HCT116 (cell line): ENCODE measurements at regions not wholly inside any gene's neighbourhood (a gene's known extent, or its start where the extent isn't known, plus 50 kb on each side); places are given as distances from the start of the nearest gene placed in this dataset.

Experiments
- ATAC-seq: fragments of 200-7000 bp; cut with Tn5 transposase; 2 replicates; pipeline ENCODE4 v1.9.1; 2020; ENCODE audit warnings: mild to moderate bottlenecking, moderate library complexity
- BruUV-seq: library from RNA; stranded (reverse); fragments of 400-500 nt; replicated peaks from 2 replicates; lab custom pipeline; 2021; lab: Mats Ljungman, UMichigan
- CTCF ChIA-PET: fragments of 300-600 bp; sonication (Branson Sonifier 250); formaldehyde crosslinking; loops from one replicate; lab custom pipeline; 2021; ENCODE audit warnings: antibody characterized with exemption; lab: Charles Lee
- POLR2A ChIA-PET: fragments of 300-600, 350-600 bp; sonication (Branson Sonifier 250); formaldehyde crosslinking; loops from one replicate; lab custom pipeline; 2021; ENCODE audit warnings: antibody characterized with exemption; lab: Charles Lee
- RAD21 ChIA-PET, 2 experiments: fragments of 300-600 bp; sonication (Branson Sonifier 250); formaldehyde crosslinking; loops; one replicate each; lab custom pipeline; 2023; ENCODE audit warnings: low total read pairs in 2 of 2; ENCODE audit not compliant: uncharacterized antibody in 2 of 2, unreplicated experiment in 2 of 2, low non-redundant PET in 1 of 2; lab: Charles Lee
- DNase-seq: peaks from one replicate; pipeline ENCODE4 v3.0.0-alpha.2; 2010; ENCODE audit warnings: low read depth, low spot score
- H2AFZ ChIP-seq: fragments of 200-600 bp; shearing (Covaris generic), sonication (generic); 2 replicates; pipeline ENCODE4 v1.6.1; 2017; ENCODE audit warnings: low read depth, mixed run types, mixed read lengths, antibody characterized with exemption, low read length; ENCODE audit not compliant: poor library complexity, severe bottlenecking
- H3K27ac ChIP-seq: 2 replicates; pipeline ENCODE4 v1.5.1; 2012; ENCODE audit warnings: low read depth, low read length
- H3K27me3 ChIP-seq: fragments of 200-600 bp; sonication (generic); 2 replicates; pipeline ENCODE4 v1.6.1; 2016; ENCODE audit warnings: mixed run types, low read length, mixed read lengths; ENCODE audit not compliant: insufficient read depth
- H3K36me3 ChIP-seq, 2 experiments: fragments of 200-500 bp in 1 of 2; fragments of 200-600 bp in 1 of 2; sonication (Bioruptor generic) in 1 of 2; sonication (generic) in 1 of 2; 2 replicates each; pipeline versions ENCODE4 v1.5.1 to v1.6.1; 2014 to 2016; ENCODE audit warnings: low read length in 2 of 2, inconsistent platforms in 1 of 2, mixed read lengths in 1 of 2, mixed run types in 1 of 2; ENCODE audit not compliant: insufficient read depth in 2 of 2, control insufficient read depth in 1 of 2
- H3K4me1 ChIP-seq, 2 experiments: fragments of 200-600 bp in 1 of 2; sonication (generic) in 1 of 2; 2 replicates each; pipeline versions ENCODE4 v1.5.1 to v1.6.1; 2012 to 2017; ENCODE audit warnings: low read length in 2 of 2, inconsistent platforms in 1 of 2, mild to moderate bottlenecking in 1 of 2, mixed read lengths in 1 of 2, mixed run types in 1 of 2, moderate library complexity in 1 of 2; ENCODE audit not compliant: insufficient read depth in 2 of 2, control insufficient read depth in 1 of 2
- H3K4me2 ChIP-seq: fragments of 200-600 bp; sonication (generic); 2 replicates; pipeline ENCODE4 v1.6.1; 2017; ENCODE audit warnings: mixed run types, low read length, mixed read lengths
- H3K4me3 ChIP-seq, 2 experiments: fragments of 200-600 bp in 1 of 2; sonication (generic) in 1 of 2; replicated peaks in 1 of 2; 2 replicates each; pipeline ENCODE4 v1.5.1; 2011 to 2016; ENCODE audit warnings: low read length in 2 of 2, control low read depth in 1 of 2, low read depth in 1 of 2, mild to moderate bottlenecking in 1 of 2, mixed read lengths in 1 of 2, mixed run types in 1 of 2
- H3K79me2 ChIP-seq: fragments of 200-600 bp; sonication (generic); 2 replicates; pipeline ENCODE4 v1.6.1; 2017; ENCODE audit warnings: mild to moderate bottlenecking, mixed run types, low read length, moderate library complexity, mixed read lengths; ENCODE audit not compliant: insufficient read depth
- H3K9ac ChIP-seq: fragments of 200-600 bp; sonication (generic); 2 replicates; pipeline ENCODE4 v1.6.1; 2016; ENCODE audit warnings: low read length, mixed read lengths
- H3K9me2 ChIP-seq: fragments of 200-600 bp; sonication (generic), shearing (Covaris generic); 2 replicates; pipeline ENCODE4 v1.6.1; 2017; ENCODE audit warnings: mixed run types, mild to moderate bottlenecking, moderate library complexity; ENCODE audit not compliant: insufficient read depth
- H3K9me3 ChIP-seq, 2 experiments: fragments of 200-500 bp in 1 of 2; fragments of 200-600 bp in 1 of 2; sonication (Bioruptor generic) in 1 of 2; sonication (generic) in 1 of 2; 2 replicates each; pipeline ENCODE4 v1.6.1; 2014 to 2017; ENCODE audit warnings: low read length in 2 of 2, mixed read lengths in 2 of 2, inconsistent platforms in 1 of 2, low read depth in 1 of 2, mild to moderate bottlenecking in 1 of 2, mixed run types in 1 of 2, moderate library complexity in 1 of 2; ENCODE audit not compliant: control insufficient read depth in 1 of 2, insufficient read depth in 1 of 2
- H4K20me1 ChIP-seq: fragments of 200-600 bp; sonication (generic), shearing (Covaris generic); 2 replicates; pipeline ENCODE4 v1.6.1; 2017; ENCODE audit warnings: mixed run types, mild to moderate bottlenecking, moderate library complexity; ENCODE audit not compliant: insufficient read depth
- CBX3 ChIP-seq: IDR thresholded peaks from 2 replicates; pipeline ENCODE4 v1.6.1; 2012; ENCODE audit warnings: low read depth
- CEBPB ChIP-seq: IDR thresholded peaks from 2 replicates; pipeline ENCODE4 v1.6.1; 2012; ENCODE audit warnings: low read depth
- CTCF ChIP-seq, 3 experiments: fragments of 200-600 bp in 1 of 3; sonication (generic) in 1 of 3; IDR thresholded peaks in 2 of 3; conservative IDR thresholded peaks in 1 of 3; 2 replicates each; pipeline ENCODE4 v1.5.1; 2012 to 2017; ENCODE audit warnings: low read depth in 2 of 3, low read length in 2 of 3, antibody characterized with exemption in 1 of 3, borderline replicate concordance in 1 of 3, control low read depth in 1 of 3, mild to moderate bottlenecking in 1 of 3, mixed read lengths in 1 of 3, mixed run types in 1 of 3, moderate library complexity in 1 of 3; ENCODE audit not compliant: insufficient read depth in 1 of 3
- EZH2 ChIP-seq: fragments of 200-600 bp; sonication (generic); IDR thresholded peaks from 2 replicates; pipeline ENCODE4 v1.6.1; 2017; ENCODE audit warnings: antibody characterized with exemption, mixed run types
- EZH2phosphoT487 ChIP-seq: fragments of 200-600 bp; IDR thresholded peaks from 2 replicates; pipeline ENCODE4 v1.6.1; 2018; ENCODE audit warnings: antibody characterized with exemption, borderline replicate concordance
- JUND ChIP-seq: IDR thresholded peaks from 2 replicates; pipeline ENCODE4 v1.6.1; 2012
- MAX ChIP-seq: IDR thresholded peaks from 2 replicates; pipeline ENCODE4 v1.6.1; 2012
- POLR2A ChIP-seq: IDR thresholded peaks from 2 replicates; pipeline ENCODE4 v1.7.0; 2011; ENCODE audit warnings: borderline replicate concordance; ENCODE audit not compliant: insufficient read depth, insufficient read length; ENCODE audit errors: extremely low read depth
- POLR2AphosphoS5 ChIP-seq: IDR thresholded peaks from 2 replicates; pipeline ENCODE4 v1.6.1; 2011; ENCODE audit warnings: mild to moderate bottlenecking, low read depth, low read length, moderate library complexity
- REST ChIP-seq: IDR thresholded peaks from 2 replicates; pipeline ENCODE4 v1.6.1; 2012; ENCODE audit warnings: low read depth
- SIN3A ChIP-seq: IDR thresholded peaks from 2 replicates; pipeline ENCODE4 v1.6.1; 2012; ENCODE audit warnings: low read depth
- SP1 ChIP-seq: IDR thresholded peaks from 2 replicates; pipeline ENCODE4 v1.6.1; 2012; ENCODE audit warnings: low read depth
- SRF ChIP-seq: IDR thresholded peaks from 2 replicates; pipeline ENCODE4 v1.6.1; 2012; ENCODE audit warnings: low read depth
- TCF7L2 ChIP-seq: IDR thresholded peaks from 2 replicates; pipeline ENCODE4 v1.7.0; 2011; ENCODE audit warnings: borderline replicate concordance, inconsistent platforms; ENCODE audit not compliant: insufficient read depth, insufficient read length; ENCODE audit errors: extremely low read depth
- ZBTB33 ChIP-seq: IDR thresholded peaks from 2 replicates; pipeline ENCODE4 v1.6.1; 2011; ENCODE audit warnings: mild to moderate bottlenecking, low read length, moderate library complexity; ENCODE audit not compliant: insufficient replicate concordance; ENCODE audit errors: extremely low read depth
- ZFX ChIP-seq: fragments of 450-650 bp; IDR thresholded peaks from 2 replicates; pipeline ENCODE4 v1.6.1; 2017
- ZNF274 ChIP-seq: fragments of 200-500 bp; sonication (Bioruptor generic); IDR thresholded peaks from 2 replicates; pipeline ENCODE4 v1.6.1; 2014; ENCODE audit warnings: mild to moderate bottlenecking, low read depth, low read length, inconsistent platforms
- intact Hi-C: fragments of 100-400 bp; cut with micrococcal nuclease; formaldehyde crosslinking; loops from 2 replicates; pipeline ENCODE4 v1.10.0; 2022

GRCh38 chr17:34853924-34854323, 107.3 kb downstream of the CCT6B start:
- no peak for TF ChIP-seq REST
- TF ChIP-seq POLR2A: no peak
- no peak for TF ChIP-seq SIN3A
- no peak for TF ChIP-seq CTCF (IDR thresholded peaks at IDR 0.05 in 2 of 3, conservative IDR thresholded peaks at IDR 0.05 in 1 of 3; ENCODE audit: borderline replicate concordance in 1 of 3, insufficient read depth in 1 of 3, low read depth in 2 of 3, low read length in 2 of 3)
- TF ChIP-seq ZNF274: no peak
- TF ChIP-seq EZH2: no peak
- no peak for TF ChIP-seq SRF
- TF ChIP-seq ZBTB33: no peak
- TF ChIP-seq POLR2AphosphoS5: no peak
- no peak for TF ChIP-seq SP1
- no peak for TF ChIP-seq ZFX
- TF ChIP-seq TCF7L2: no peak
- TF ChIP-seq MAX: no peak
- TF ChIP-seq CBX3: no peak
- TF ChIP-seq JUND: no peak
- no peak for TF ChIP-seq CEBPB
- TF ChIP-seq EZH2phosphoT487: no peak
- Histone ChIP-seq H4K20me1 (no peaks in the 10 kb centered on the region), H3K4me1 (no peaks in the 10 kb centered on the region), H3K9ac (no peak overlapping the region), H3K9me2 (no peaks in the 10 kb centered on the region), H2AFZ (no peak overlapping the region), H3K27me3 (peaks cover 25% of the 10 kb centered on the region), H3K4me3 (no peak overlapping the region), H3K79me2 (no peaks in the 10 kb centered on the region), H3K4me2 (no peak overlapping the region), H3K9me3 (no peaks in the 10 kb centered on the region), H3K27ac (no peak overlapping the region), H3K36me3 (no peaks in the 10 kb centered on the region)
- intact Hi-C loops: no loop called here
- BruUV-seq: no TSS peak
- ATAC-seq (no peak), DNase-seq (no peak)
- ChIA-PET POLR2A (no interaction called here), RAD21 (no interaction called here), CTCF (no interaction called here)
